ENCODE measurements at regions not wholly inside any gene's neighbourhood (a gene's known extent, or its start where the extent isn't known, plus 50 kb on each side); places are given as distances from the start of the nearest gene placed in this dataset.
"Not testable (repeated sequence)": the region's sequence is repeated elsewhere in the genome, so short reads cannot be mapped to it uniquely, and the experiment has no call there.

DNA sequence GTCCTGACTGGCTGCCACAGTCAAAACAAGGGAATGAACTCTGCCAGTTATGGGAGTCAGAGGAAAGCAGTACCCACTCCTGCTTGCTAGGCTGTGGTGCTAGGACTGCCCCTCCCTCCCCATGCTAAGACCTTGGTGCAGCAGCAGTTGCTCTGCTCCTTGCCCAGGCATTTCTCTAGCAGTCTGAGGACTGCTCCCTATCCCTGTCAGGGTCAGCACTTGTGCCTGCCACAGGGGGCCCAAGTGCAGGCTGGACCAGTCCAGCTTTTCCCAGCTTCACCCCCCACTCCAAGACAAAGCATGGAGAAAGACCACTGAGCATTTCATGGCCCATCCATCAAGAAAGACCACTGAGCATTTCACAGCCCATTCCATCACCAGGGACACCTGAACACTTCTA lies 305.8 kb upstream of the CLEC14A start:
- H3K4me3 ChIP-seq (ENCODE audit: insufficient read depth, low read depth, low read length): no peak overlapping the region
- no peaks in the 10 kb centered on the region for H3K4me1 ChIP-seq (ENCODE audit: control insufficient read depth, insufficient read depth, low read length)
- no peaks in the 10 kb centered on the region for H3K9me3 ChIP-seq (ENCODE audit: control insufficient read depth, low read length)
- no peaks in the 10 kb centered on the region for H3K27me3 ChIP-seq (ENCODE audit: control insufficient read depth, insufficient read depth, low read length, poor library complexity, severe bottlenecking)
- H3K27ac ChIP-seq (ENCODE audit: insufficient read depth, low read depth, low read length, poor library complexity, severe bottlenecking): no peak overlapping the region
- H3K36me3 ChIP-seq (ENCODE audit: control insufficient read depth, insufficient read depth, low read length): no peaks in the 10 kb centered on the region

DNA sequence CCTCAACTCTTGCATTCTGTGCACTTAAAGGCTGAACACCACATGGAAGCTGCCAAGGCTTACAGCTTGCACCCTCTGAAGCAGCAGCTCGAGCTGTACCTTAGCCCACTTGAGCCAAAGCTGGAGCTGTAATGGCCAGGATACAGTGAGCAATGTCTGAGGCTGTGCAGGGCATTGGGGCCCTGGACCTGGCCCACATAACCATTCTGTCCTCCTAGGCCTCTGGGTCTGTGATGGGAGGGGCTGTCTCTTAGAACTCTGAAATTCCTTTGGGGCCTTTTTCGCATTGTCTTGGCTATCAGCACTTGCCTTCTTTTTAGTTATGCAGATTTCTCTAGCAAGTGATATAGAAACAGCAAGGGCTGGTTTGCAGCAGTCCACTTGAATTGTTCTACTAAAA lies 303.8 kb upstream of the CLEC14A start:
- no peaks in the 10 kb centered on the region for H3K4me1 ChIP-seq (ENCODE audit: control insufficient read depth, insufficient read depth, low read length)
- H3K4me3 ChIP-seq (ENCODE audit: insufficient read depth, low read depth, low read length): no peak overlapping the region
- H3K27me3 ChIP-seq (ENCODE audit: control insufficient read depth, insufficient read depth, low read length, poor library complexity, severe bottlenecking): no peaks in the 10 kb centered on the region
- H3K9me3 ChIP-seq (ENCODE audit: control insufficient read depth, low read length): no peaks in the 10 kb centered on the region
- no peaks in the 10 kb centered on the region for H3K36me3 ChIP-seq (ENCODE audit: control insufficient read depth, insufficient read depth, low read length)
- 77 to 86% methylated on average over 2 of the region's 2 CpGs for WGBS, 2 experiments
- H3K27ac ChIP-seq (ENCODE audit: insufficient read depth, low read depth, low read length, poor library complexity, severe bottlenecking): no peak overlapping the region

DNA sequence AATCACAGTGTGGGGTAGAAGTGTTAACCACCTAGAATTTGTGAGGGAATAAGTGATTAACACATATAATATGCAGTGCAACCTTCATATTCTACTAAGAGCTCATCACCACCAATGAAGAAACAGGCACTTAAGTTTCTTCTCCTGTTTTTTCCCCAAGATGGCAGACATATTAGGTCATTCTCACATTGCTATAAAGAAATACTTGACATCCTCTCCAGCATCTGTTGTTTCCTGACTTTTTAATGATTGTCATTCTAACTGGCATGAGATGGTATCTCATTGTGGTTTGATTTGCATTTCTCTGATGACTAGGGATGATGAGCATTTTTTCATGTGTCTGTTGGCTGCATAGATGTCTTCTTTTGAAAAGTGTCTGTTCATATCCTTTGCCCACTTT lies 301.5 kb upstream of the CLEC14A start:
- H3K4me1 ChIP-seq (ENCODE audit: control insufficient read depth, insufficient read depth, low read length); H3K27ac ChIP-seq (ENCODE audit: insufficient read depth, low read depth, low read length, poor library complexity, severe bottlenecking); H3K36me3 ChIP-seq (ENCODE audit: control insufficient read depth, insufficient read depth, low read length); H3K4me3 ChIP-seq (ENCODE audit: insufficient read depth, low read depth, low read length); H3K9me3 ChIP-seq (ENCODE audit: control insufficient read depth, low read length); H3K27me3 ChIP-seq (ENCODE audit: control insufficient read depth, insufficient read depth, low read length, poor library complexity, severe bottlenecking): not testable (repeated sequence)

DNA sequence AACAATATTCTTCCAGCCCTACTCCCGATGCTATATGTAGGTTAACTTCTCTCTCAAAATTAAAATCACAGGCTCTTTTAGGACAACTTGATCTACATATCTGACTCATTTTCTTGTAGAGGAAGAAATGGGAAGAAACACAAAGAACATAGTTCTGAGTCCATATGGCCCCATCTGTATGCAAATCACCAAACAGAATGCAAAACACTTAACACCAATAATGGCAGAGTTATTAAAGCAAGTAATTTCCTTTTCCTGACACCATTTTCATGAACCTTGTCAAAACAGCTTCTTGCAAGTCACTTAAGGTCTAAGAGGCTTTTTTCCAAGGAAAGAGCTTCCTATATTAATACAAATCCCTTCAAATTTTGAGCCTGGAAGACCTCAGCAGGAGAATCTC lies 300.4 kb upstream of the CLEC14A start:
- H3K4me1 ChIP-seq (ENCODE audit: control insufficient read depth, insufficient read depth, low read length): no peaks in the 10 kb centered on the region
- no peak overlapping the region for H3K4me3 ChIP-seq (ENCODE audit: insufficient read depth, low read depth, low read length)
- H3K27me3 ChIP-seq (ENCODE audit: control insufficient read depth, insufficient read depth, low read length, poor library complexity, severe bottlenecking): no peaks in the 10 kb centered on the region
- no peak overlapping the region for H3K27ac ChIP-seq (ENCODE audit: insufficient read depth, low read depth, low read length, poor library complexity, severe bottlenecking)
- 88 to 100% methylated on average over 1 of the region's 1 CpG for WGBS, 2 experiments
- H3K9me3 ChIP-seq (ENCODE audit: control insufficient read depth, low read length): no peaks in the 10 kb centered on the region
- H3K36me3 ChIP-seq (ENCODE audit: control insufficient read depth, insufficient read depth, low read length): no peaks in the 10 kb centered on the region

DNA sequence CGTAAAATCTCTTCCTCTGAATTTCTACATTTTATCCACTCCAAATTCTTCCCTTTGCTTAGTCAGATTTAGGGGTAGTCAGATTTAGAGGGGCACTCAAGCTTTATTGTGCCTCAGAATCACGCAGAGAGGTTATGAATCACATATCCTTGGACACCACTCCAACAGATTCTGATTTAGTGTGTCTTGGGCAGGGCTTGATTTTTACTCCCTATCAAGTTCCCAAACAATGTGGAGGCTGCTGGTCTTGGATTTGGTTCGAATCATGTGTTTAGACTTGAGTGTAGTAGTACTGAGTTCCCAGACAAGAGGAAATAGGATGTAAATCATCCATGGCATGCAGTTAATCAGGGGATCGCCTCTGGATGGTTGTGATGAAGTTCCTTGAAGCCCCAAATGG lies 298.1 kb upstream of the CLEC14A start:
- 94% methylated on average over 4 of the region's 4 CpGs for WGBS, 2 experiments
- Histone ChIP-seq H3K27me3 (ENCODE audit: control insufficient read depth, insufficient read depth, low read length, poor library complexity, severe bottlenecking) (no peaks in the 10 kb centered on the region), H3K4me1 (ENCODE audit: control insufficient read depth, insufficient read depth, low read length) (no peaks in the 10 kb centered on the region)

DNA sequence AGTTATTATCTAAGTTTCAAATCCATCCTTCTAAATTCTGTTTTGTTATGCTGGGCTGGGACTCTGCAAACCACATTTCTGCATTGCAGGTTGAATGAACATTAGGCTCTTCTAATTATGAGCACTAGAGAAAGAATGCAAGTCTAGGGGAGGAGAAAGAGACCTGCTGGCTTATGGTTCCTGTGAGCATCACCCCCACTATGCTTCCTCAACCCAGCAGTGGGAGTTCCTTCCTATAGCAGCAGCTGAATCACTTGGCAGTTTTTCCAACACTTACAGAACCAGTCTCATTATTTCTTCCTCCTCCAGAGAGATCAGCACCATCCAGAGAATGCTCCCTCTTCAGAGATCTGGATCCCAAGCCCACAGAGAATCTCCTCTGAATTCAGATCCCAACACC lies 297.7 kb upstream of the CLEC14A start:
- Histone ChIP-seq H3K27ac (ENCODE audit: insufficient read depth, low read depth, low read length, poor library complexity, severe bottlenecking) (no peak overlapping the region), H3K9me3 (ENCODE audit: control insufficient read depth, low read length) (no peaks in the 10 kb centered on the region), H3K4me1 (ENCODE audit: control insufficient read depth, insufficient read depth, low read length) (no peaks in the 10 kb centered on the region), H3K4me3 (ENCODE audit: insufficient read depth, low read depth, low read length) (no peak overlapping the region), H3K36me3 (ENCODE audit: control insufficient read depth, insufficient read depth, low read length) (no peaks in the 10 kb centered on the region), H3K27me3 (ENCODE audit: control insufficient read depth, insufficient read depth, low read length, poor library complexity, severe bottlenecking) (no peaks in the 10 kb centered on the region)

More for the DNA sequence above, 298.1 kb upstream of the CLEC14A start:
- Histone ChIP-seq H3K27ac (ENCODE audit: insufficient read depth, low read depth, low read length, poor library complexity, severe bottlenecking) (no peak overlapping the region), H3K36me3 (ENCODE audit: control insufficient read depth, insufficient read depth, low read length) (no peaks in the 10 kb centered on the region), H3K4me3 (ENCODE audit: insufficient read depth, low read depth, low read length) (no peak overlapping the region), H3K9me3 (ENCODE audit: control insufficient read depth, low read length) (no peaks in the 10 kb centered on the region)

DNA sequence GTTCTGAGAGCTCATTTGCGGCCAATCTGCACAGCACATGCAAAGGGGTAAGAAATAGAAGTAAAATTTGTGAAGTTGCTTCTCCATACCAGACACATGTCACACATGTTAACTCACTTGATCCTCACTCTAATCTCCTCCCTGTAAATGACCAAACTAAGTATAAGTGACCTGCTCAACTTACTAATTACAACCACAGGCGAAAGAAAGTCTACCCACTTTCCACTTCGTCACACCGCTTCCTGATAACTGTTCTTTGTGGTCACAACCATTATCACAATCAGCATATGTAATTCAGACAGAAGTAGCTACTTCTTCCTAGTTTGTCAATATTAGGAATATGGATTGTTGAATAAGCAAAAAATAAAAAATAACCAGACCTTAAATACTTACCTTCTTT lies 293.7 kb upstream of the CLEC14A start:
- Histone ChIP-seq H3K9me3 (ENCODE audit: control insufficient read depth, low read length) (no peaks in the 10 kb centered on the region), H3K4me1 (ENCODE audit: control insufficient read depth, insufficient read depth, low read length) (peaks cover 11% of the 10 kb centered on the region), H3K27me3 (ENCODE audit: control insufficient read depth, insufficient read depth, low read length, poor library complexity, severe bottlenecking) (no peaks in the 10 kb centered on the region), H3K27ac (ENCODE audit: insufficient read depth, low read depth, low read length, poor library complexity, severe bottlenecking) (no peak overlapping the region), H3K36me3 (ENCODE audit: control insufficient read depth, insufficient read depth, low read length) (no peaks in the 10 kb centered on the region), H3K4me3 (ENCODE audit: insufficient read depth, low read depth, low read length) (no peak overlapping the region)
- 94 to 98% methylated on average over 4 of the region's 4 CpGs for WGBS, 2 experiments

DNA sequence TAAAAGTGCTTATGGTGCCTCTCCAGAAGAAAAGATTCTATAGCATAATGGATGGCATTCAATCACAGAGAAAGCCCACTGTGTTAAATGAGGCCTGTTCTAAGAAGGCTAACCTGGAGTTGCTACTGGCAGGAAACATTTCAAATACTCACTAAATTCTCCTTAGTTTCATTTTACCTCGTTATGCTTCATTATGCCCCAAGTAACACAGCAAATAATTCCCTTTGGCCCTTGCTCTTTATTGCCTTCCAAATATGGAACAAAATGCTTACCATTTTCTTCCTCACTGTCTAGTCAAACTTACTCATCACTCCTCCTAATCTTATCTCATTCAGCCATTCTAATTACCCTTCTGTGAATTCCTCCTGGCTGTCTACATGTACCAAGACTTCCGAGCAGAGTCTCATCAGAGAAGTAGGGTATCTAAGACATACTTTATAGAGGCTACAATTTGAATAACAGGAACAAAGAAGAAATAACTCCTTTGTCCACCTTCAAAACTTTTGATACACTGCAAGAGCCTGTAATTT lies 292.1 kb upstream of the CLEC14A start:
- 87 to 90% methylated on average over 1 to 2 of the region's 2 CpGs for WGBS, 2 experiments
- Histone ChIP-seq H3K27ac (ENCODE audit: insufficient read depth, low read depth, low read length, poor library complexity, severe bottlenecking) (no peak overlapping the region), H3K27me3 (ENCODE audit: control insufficient read depth, insufficient read depth, low read length, poor library complexity, severe bottlenecking) (no peaks in the 10 kb centered on the region), H3K36me3 (ENCODE audit: control insufficient read depth, insufficient read depth, low read length) (no peaks in the 10 kb centered on the region), H3K4me3 (ENCODE audit: insufficient read depth, low read depth, low read length) (no peak overlapping the region), H3K9me3 (ENCODE audit: control insufficient read depth, low read length) (no peaks in the 10 kb centered on the region), H3K4me1 (ENCODE audit: control insufficient read depth, insufficient read depth, low read length) (peaks cover 11% of the 10 kb centered on the region)

DNA sequence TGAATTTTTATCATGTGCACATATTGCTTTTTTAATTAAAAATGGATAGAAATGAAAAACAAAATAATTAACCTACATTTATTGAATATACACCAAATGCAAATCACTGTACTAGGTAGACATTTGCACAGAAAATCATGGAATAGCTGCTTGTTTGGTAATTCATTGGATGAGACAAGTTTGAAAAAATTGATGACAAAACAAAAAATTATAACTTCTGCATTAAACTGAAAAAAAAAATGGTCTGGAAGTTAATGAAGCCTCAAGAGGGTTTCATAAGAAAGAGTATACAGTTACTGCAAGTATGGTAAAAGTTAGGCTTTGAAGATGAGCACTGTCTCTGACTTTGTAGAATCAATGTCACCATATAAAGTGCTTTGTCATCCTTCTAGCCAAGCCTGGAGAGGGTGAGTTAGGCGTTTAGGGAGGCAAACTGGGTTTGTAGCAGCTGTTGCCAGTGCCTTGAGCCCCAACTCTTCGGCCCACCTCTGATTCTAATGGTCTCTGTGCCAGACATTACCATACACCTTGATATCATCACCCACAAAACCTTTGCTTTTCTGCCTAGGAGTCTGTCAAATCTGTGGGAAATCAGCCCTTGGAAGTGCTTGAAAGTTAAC lies 291.1 kb upstream of the CLEC14A start:
- 89 to 100% methylated on average over 2 of the region's 2 CpGs for WGBS, 2 experiments
- H3K27ac ChIP-seq (ENCODE audit: insufficient read depth, low read depth, low read length, poor library complexity, severe bottlenecking): no peak overlapping the region
- no peaks in the 10 kb centered on the region for H3K27me3 ChIP-seq (ENCODE audit: control insufficient read depth, insufficient read depth, low read length, poor library complexity, severe bottlenecking)
- H3K4me3 ChIP-seq (ENCODE audit: insufficient read depth, low read depth, low read length): no peak overlapping the region
- no peaks in the 10 kb centered on the region for H3K36me3 ChIP-seq (ENCODE audit: control insufficient read depth, insufficient read depth, low read length)
- peaks cover 11% of the 10 kb centered on the region for H3K4me1 ChIP-seq (ENCODE audit: control insufficient read depth, insufficient read depth, low read length)
- H3K9me3 ChIP-seq (ENCODE audit: control insufficient read depth, low read length): no peaks in the 10 kb centered on the region

DNA sequence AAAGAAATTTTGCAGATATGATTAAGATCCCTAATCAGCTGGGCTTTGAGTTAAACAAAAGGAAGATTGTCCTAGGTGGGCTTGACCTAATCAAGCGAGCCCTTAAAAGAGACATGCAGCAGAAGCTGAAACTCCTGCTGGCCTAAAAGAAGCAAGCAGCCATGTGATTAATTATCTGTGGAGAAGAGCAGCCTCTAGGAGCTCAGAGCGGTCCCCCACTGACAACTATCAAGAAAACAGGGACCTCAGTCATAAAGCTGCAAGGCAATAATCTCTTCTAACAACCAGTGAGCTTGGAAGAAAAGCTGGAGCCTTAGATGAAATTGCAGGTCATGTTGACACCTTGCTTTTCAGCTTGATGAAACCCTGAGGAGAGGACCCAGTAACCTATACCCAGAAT lies 288.9 kb upstream of the CLEC14A start:
- Histone ChIP-seq H3K4me1 (ENCODE audit: control insufficient read depth, insufficient read depth, low read length) (peaks cover 11% of the 10 kb centered on the region), H3K36me3 (ENCODE audit: control insufficient read depth, insufficient read depth, low read length) (no peaks in the 10 kb centered on the region), H3K27me3 (ENCODE audit: control insufficient read depth, insufficient read depth, low read length, poor library complexity, severe bottlenecking) (no peaks in the 10 kb centered on the region), H3K9me3 (ENCODE audit: control insufficient read depth, low read length) (no peaks in the 10 kb centered on the region), H3K27ac (ENCODE audit: insufficient read depth, low read depth, low read length, poor library complexity, severe bottlenecking) (no peak overlapping the region), H3K4me3 (ENCODE audit: insufficient read depth, low read depth, low read length) (no peak overlapping the region)
- 47 to 48% methylated on average over 1 to 2 of the region's 2 CpGs for WGBS, 2 experiments

DNA sequence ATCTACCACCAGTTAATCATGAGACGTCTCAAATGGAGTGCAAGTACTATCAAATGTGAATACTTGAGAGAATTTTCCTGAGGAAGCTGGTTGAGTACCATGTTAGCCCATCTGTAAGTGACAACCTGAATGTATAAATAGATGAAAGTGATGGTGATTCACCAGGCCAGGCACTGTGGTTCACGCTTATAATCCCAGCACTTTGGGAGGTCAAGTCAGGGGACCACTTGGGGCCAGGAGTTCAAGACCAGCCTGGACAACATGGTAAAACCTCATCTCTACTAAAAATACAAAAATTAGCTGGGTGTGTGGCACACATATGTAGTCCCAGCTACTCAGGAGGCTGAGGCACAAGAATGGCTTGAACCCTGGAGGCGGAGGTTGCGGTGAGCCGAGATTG lies 288.0 kb upstream of the CLEC14A start:
- not testable (repeated sequence) for H3K27ac ChIP-seq (ENCODE audit: insufficient read depth, low read depth, low read length, poor library complexity, severe bottlenecking); H3K4me3 ChIP-seq (ENCODE audit: insufficient read depth, low read depth, low read length); H3K9me3 ChIP-seq (ENCODE audit: control insufficient read depth, low read length); H3K27me3 ChIP-seq (ENCODE audit: control insufficient read depth, insufficient read depth, low read length, poor library complexity, severe bottlenecking); H3K36me3 ChIP-seq (ENCODE audit: control insufficient read depth, insufficient read depth, low read length)
- WGBS, 2 experiments: 93 to 95% methylated on average over 5 of the region's 5 CpGs
- peaks cover 11% of the 10 kb centered on the region for H3K4me1 ChIP-seq (ENCODE audit: control insufficient read depth, insufficient read depth, low read length)
